ENCODE measurements at regions not wholly inside any gene's neighbourhood (a gene's known extent, or its start where the extent isn't known, plus 50 kb on each side); places are given as distances from the start of the nearest gene placed in this dataset.
A peak's percentile ranks its signal among the peaks of the same experiment; 100 is the strongest.

DNA sequence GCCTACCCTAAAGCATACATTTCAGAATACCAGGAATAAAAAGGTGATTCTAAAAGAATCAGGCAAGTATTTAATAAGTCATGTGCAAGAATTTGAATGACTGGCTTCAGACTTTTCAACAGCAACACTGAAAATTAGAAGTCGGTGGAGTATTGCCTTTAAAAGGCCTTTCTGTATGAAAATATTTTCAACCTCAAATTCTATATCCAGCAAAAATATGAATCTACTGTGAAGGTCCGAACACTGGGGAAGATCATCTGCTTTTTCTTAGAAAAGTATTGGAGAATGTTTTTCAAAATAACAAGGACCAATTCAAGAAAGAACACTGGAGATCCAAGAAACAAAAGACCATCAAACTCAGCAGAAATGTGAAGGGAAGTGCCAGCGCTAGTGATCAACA is 459.5 kb upstream of the KLF12 start:
- Histone ChIP-seq H3K4me1 (ENCODE audit: control insufficient read depth, insufficient read depth, low read length, poor library complexity, severe bottlenecking) (no peaks in the 10 kb centered on the region), H3K4me3 (ENCODE audit: extremely low read depth, insufficient read depth, low read length, poor library complexity, severe bottlenecking) (no peak overlapping the region), H3K9me3 (ENCODE audit: control insufficient read depth, low read length) (no peaks in the 10 kb centered on the region), H3K27ac (ENCODE audit: low read depth, low read length, severe bottlenecking) (no peak overlapping the region), H3K36me3 (ENCODE audit: control insufficient read depth, insufficient read depth, low read length) (no peaks in the 10 kb centered on the region)
- WGBS, 2 experiments (ENCODE audit: insufficient coverage in 2 of 2) = 100% methylated on average over 1 of the region's 3 CpGs; no CpG with 5 or more reads in 1 of the 2 experiments

GRCh38 chr13:74586847-74587246 is 452.6 kb upstream of the KLF12 start:
- no CpG with 5 or more reads among the region's 1 CpG for WGBS, 2 experiments (ENCODE audit: insufficient coverage in 2 of 2)

GRCh38 chr13:74576420-74576819 is 442.2 kb upstream of the KLF12 start:
- Histone ChIP-seq H3K4me3 (ENCODE audit: extremely low read depth, insufficient read depth, low read length, poor library complexity, severe bottlenecking) (no peak overlapping the region), H3K36me3 (ENCODE audit: control insufficient read depth, insufficient read depth, low read length) (no peaks in the 10 kb centered on the region), H3K4me1 (ENCODE audit: control insufficient read depth, insufficient read depth, low read length, poor library complexity, severe bottlenecking) (peaks cover 3% of the 10 kb centered on the region), H3K27ac (ENCODE audit: low read depth, low read length, severe bottlenecking) (no peak overlapping the region), H3K9me3 (ENCODE audit: control insufficient read depth, low read length) (no peaks in the 10 kb centered on the region)
- WGBS, 2 experiments (ENCODE audit: insufficient coverage in 2 of 2) = 89 to 94% methylated on average over 4 to 5 of the region's 5 CpGs

More at GRCh38 chr13:74586847-74587246, 452.6 kb upstream of the KLF12 start:
- H3K36me3 ChIP-seq (ENCODE audit: control insufficient read depth, insufficient read depth, low read length) = no peaks in the 10 kb centered on the region
- H3K4me3 ChIP-seq (ENCODE audit: extremely low read depth, insufficient read depth, low read length, poor library complexity, severe bottlenecking) = no peak overlapping the region
- no peak overlapping the region for H3K27ac ChIP-seq (ENCODE audit: low read depth, low read length, severe bottlenecking)
- H3K4me1 ChIP-seq (ENCODE audit: control insufficient read depth, insufficient read depth, low read length, poor library complexity, severe bottlenecking) = no peaks in the 10 kb centered on the region
- H3K9me3 ChIP-seq (ENCODE audit: control insufficient read depth, low read length) = no peaks in the 10 kb centered on the region

- peak overlapping the region; percentile 27 for H3K4me3 ChIP-seq (ENCODE audit: extremely low read depth, insufficient read depth, low read length, poor library complexity, severe bottlenecking)
- H3K27ac ChIP-seq (ENCODE audit: low read depth, low read length, severe bottlenecking) = peak overlapping the region; percentile 61
- 1% methylated on average over 15 to 16 of the region's 29 CpGs for WGBS, 2 experiments (ENCODE audit: insufficient coverage in 2 of 2)
- no peaks in the 10 kb centered on the region for H3K9me3 ChIP-seq (ENCODE audit: control insufficient read depth, low read length)
- H3K36me3 ChIP-seq (ENCODE audit: control insufficient read depth, insufficient read depth, low read length) = no peaks in the 10 kb centered on the region
- H3K4me1 ChIP-seq (ENCODE audit: control insufficient read depth, insufficient read depth, low read length, poor library complexity, severe bottlenecking) = peaks cover 3% of the 10 kb centered on the region
Measured at GRCh38 chr13:74575729-74576125, 441.5 kb upstream of the KLF12 start.

- 13 to 16% methylated on average over 2 to 6 of the region's 10 CpGs for WGBS, 2 experiments (ENCODE audit: insufficient coverage in 2 of 2)
- Histone ChIP-seq H3K27ac (ENCODE audit: low read depth, low read length, severe bottlenecking) (peak overlapping the region; percentile 61), H3K9me3 (ENCODE audit: control insufficient read depth, low read length) (no peaks in the 10 kb centered on the region)
Measured at GRCh38 chr13:74574964-74575728, 440.9 kb upstream of the KLF12 start.

GRCh38 chr13:74573654-74574053 is 439.4 kb upstream of the KLF12 start:
- Histone ChIP-seq H3K27ac (ENCODE audit: low read depth, low read length, severe bottlenecking) (no peak overlapping the region), H3K36me3 (ENCODE audit: control insufficient read depth, insufficient read depth, low read length) (no peaks in the 10 kb centered on the region), H3K4me1 (ENCODE audit: control insufficient read depth, insufficient read depth, low read length, poor library complexity, severe bottlenecking) (peaks cover 6% of the 10 kb centered on the region), H3K9me3 (ENCODE audit: control insufficient read depth, low read length) (no peaks in the 10 kb centered on the region), H3K4me3 (ENCODE audit: extremely low read depth, insufficient read depth, low read length, poor library complexity, severe bottlenecking) (no peak overlapping the region)
- whole genome bisulfite sequencing, 2 experiments (ENCODE audit: insufficient coverage in 2 of 2) = 46 to 83% methylated on average over 1 to 5 of the region's 7 CpGs

More at GRCh38 chr13:74574964-74575728, 440.9 kb upstream of the KLF12 start:
- Histone ChIP-seq H3K4me3 (ENCODE audit: extremely low read depth, insufficient read depth, low read length, poor library complexity, severe bottlenecking) (peak overlapping the region; percentile 27), H3K36me3 (ENCODE audit: control insufficient read depth, insufficient read depth, low read length) (no peaks in the 10 kb centered on the region), H3K4me1 (ENCODE audit: control insufficient read depth, insufficient read depth, low read length, poor library complexity, severe bottlenecking) (peaks cover 3% of the 10 kb centered on the region)

GRCh38 chr13:74571811-74572210 is 437.6 kb upstream of the KLF12 start:
- whole genome bisulfite sequencing, 2 experiments (ENCODE audit: insufficient coverage in 2 of 2) = 94 to 100% methylated on average over 1 to 2 of the region's 4 CpGs
- Histone ChIP-seq H3K36me3 (ENCODE audit: control insufficient read depth, insufficient read depth, low read length) (no peaks in the 10 kb centered on the region), H3K4me3 (ENCODE audit: extremely low read depth, insufficient read depth, low read length, poor library complexity, severe bottlenecking) (no peak overlapping the region), H3K9me3 (ENCODE audit: control insufficient read depth, low read length) (no peaks in the 10 kb centered on the region), H3K27ac (ENCODE audit: low read depth, low read length, severe bottlenecking) (no peak overlapping the region), H3K4me1 (ENCODE audit: control insufficient read depth, insufficient read depth, low read length, poor library complexity, severe bottlenecking) (peaks cover 6% of the 10 kb centered on the region)

DNA sequence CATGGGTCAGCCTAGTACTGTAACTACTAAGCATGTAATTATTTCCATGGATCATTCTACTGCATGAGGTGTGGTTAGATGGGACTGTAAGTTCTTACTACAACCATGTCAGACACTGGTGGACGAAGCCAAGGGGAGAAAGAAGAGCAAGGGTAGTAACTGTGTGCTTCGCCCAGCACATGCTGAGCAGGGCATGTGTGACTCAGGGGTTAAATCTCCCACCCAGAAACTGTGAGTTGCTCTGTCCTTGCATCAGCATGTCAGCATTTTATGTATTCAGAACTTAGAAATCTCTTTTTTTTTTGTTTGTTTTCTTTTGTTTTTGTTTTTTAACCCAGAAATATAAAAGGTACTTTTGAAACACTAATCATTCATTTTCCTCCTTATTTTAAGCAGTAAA is 436.6 kb upstream of the KLF12 start:
- no peak overlapping the region for H3K4me3 ChIP-seq (ENCODE audit: extremely low read depth, insufficient read depth, low read length, poor library complexity, severe bottlenecking)
- WGBS, 2 experiments (ENCODE audit: insufficient coverage in 2 of 2) = 78% methylated on average over 2 of the region's 2 CpGs; no CpG with 5 or more reads in 1 of the 2 experiments
- H3K9me3 ChIP-seq (ENCODE audit: control insufficient read depth, low read length) = no peaks in the 10 kb centered on the region
- peaks cover 6% of the 10 kb centered on the region for H3K4me1 ChIP-seq (ENCODE audit: control insufficient read depth, insufficient read depth, low read length, poor library complexity, severe bottlenecking)
- H3K36me3 ChIP-seq (ENCODE audit: control insufficient read depth, insufficient read depth, low read length) = no peaks in the 10 kb centered on the region
- no peak overlapping the region for H3K27ac ChIP-seq (ENCODE audit: low read depth, low read length, severe bottlenecking)

DNA sequence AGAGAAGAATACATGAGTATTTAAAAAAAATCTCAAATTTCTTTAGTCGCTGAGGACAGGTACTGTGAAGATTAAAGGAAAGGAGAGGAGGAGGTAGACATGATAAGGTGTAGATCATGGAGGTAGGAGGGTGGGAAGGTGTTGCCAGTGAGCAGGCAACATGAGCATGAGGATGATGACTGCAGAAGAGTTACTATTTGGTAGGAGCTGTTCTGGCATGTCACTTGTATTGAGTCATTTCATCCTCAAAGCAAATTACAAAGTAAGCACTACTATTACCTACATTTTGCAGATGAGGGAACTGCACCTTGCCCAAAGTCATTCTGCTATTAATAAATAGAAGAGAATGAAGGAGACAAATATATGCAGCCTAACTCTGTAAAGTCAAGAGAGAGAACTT is 435.8 kb upstream of the KLF12 start:
- 86% methylated on average over 1 of the region's 1 CpG; no CpG with 5 or more reads in 1 of the 2 experiments for WGBS, 2 experiments (ENCODE audit: insufficient coverage in 2 of 2)
- peaks cover 5% of the 10 kb centered on the region for H3K4me1 ChIP-seq (ENCODE audit: control insufficient read depth, insufficient read depth, low read length, poor library complexity, severe bottlenecking)

DNA sequence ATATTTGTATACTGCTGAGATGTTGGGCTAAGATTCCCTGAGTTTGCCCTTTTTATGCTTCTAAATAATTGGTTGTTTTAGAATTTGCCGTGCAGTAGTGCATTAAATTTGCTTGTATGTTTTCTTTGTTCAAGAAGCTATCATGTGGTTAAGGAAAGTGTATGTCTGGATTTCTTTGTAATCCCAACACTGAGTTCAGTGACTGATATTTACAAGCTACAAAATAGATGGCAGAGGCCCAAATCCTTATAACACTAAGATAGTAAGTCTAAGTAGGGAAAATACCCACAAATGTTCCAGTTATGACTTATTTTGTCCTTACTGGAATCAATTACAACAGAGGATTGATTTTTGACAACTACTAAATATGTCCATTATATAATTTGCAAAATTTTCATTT is 435.0 kb upstream of the KLF12 start:
- no peaks in the 10 kb centered on the region for H3K36me3 ChIP-seq (ENCODE audit: control insufficient read depth, insufficient read depth, low read length)
- H3K4me3 ChIP-seq (ENCODE audit: extremely low read depth, insufficient read depth, low read length, poor library complexity, severe bottlenecking) = no peak overlapping the region
- WGBS, 2 experiments (ENCODE audit: insufficient coverage in 2 of 2) = 0% methylated on average over 1 of the region's 1 CpG; no CpG with 5 or more reads in 1 of the 2 experiments
- no peak overlapping the region for H3K27ac ChIP-seq (ENCODE audit: low read depth, low read length, severe bottlenecking)
- peaks cover 3% of the 10 kb centered on the region for H3K4me1 ChIP-seq (ENCODE audit: control insufficient read depth, insufficient read depth, low read length, poor library complexity, severe bottlenecking)
- no peaks in the 10 kb centered on the region for H3K9me3 ChIP-seq (ENCODE audit: control insufficient read depth, low read length)

More for the DNA sequence above, 435.8 kb upstream of the KLF12 start:
- Histone ChIP-seq H3K9me3 (ENCODE audit: control insufficient read depth, low read length) (no peaks in the 10 kb centered on the region), H3K27ac (ENCODE audit: low read depth, low read length, severe bottlenecking) (no peak overlapping the region), H3K4me3 (ENCODE audit: extremely low read depth, insufficient read depth, low read length, poor library complexity, severe bottlenecking) (no peak overlapping the region), H3K36me3 (ENCODE audit: control insufficient read depth, insufficient read depth, low read length) (no peaks in the 10 kb centered on the region)

GRCh38 chr13:74567485-74567884 is 433.3 kb upstream of the KLF12 start:
- 100% methylated on average over 1 of the region's 3 CpGs; no CpG with 5 or more reads in 1 of the 2 experiments for WGBS, 2 experiments (ENCODE audit: insufficient coverage in 2 of 2)
- Histone ChIP-seq H3K27ac (ENCODE audit: low read depth, low read length, severe bottlenecking) (no peak overlapping the region), H3K9me3 (ENCODE audit: control insufficient read depth, low read length) (no peaks in the 10 kb centered on the region), H3K4me3 (ENCODE audit: extremely low read depth, insufficient read depth, low read length, poor library complexity, severe bottlenecking) (no peak overlapping the region), H3K4me1 (ENCODE audit: control insufficient read depth, insufficient read depth, low read length, poor library complexity, severe bottlenecking) (peaks cover 3% of the 10 kb centered on the region), H3K36me3 (ENCODE audit: control insufficient read depth, insufficient read depth, low read length) (no peaks in the 10 kb centered on the region)

Measured in mesodermal cell (in vitro differentiated cells).